GM18511 (cell line): ENCODE measurements at regions not wholly inside any gene's neighbourhood (a gene's known extent, or its start where the extent isn't known, plus 50 kb on each side); places are given as distances from the start of the nearest gene placed in this dataset.

Experiments
- ATAC-seq: cut with Tn5 transposase; IDR thresholded peaks from one replicate; pipeline ENCODE4 v1.9.1; 2021; ENCODE audit warnings: mild to moderate bottlenecking, moderate library complexity; ENCODE audit not compliant: unreplicated experiment

DNA sequence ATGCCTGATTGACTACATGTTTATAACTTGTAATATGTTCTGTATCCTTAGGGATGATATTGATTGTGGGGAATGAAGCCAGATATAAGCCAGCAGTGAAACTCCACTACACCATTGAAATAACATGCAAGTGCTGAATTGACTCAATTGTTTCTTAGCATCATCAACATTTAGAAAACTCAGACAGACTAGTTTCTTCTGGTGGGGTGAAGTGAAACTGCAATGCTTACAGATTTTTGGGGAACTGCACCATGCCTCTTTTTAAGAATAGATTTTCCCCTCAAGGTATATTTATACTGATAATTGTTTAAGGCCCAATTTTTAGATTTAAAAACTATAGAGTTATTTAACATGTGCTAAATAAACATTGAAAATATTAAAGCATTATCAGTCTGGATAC, 1044.6 kb upstream of the EYS start:
- ATAC-seq = no peak

DNA sequence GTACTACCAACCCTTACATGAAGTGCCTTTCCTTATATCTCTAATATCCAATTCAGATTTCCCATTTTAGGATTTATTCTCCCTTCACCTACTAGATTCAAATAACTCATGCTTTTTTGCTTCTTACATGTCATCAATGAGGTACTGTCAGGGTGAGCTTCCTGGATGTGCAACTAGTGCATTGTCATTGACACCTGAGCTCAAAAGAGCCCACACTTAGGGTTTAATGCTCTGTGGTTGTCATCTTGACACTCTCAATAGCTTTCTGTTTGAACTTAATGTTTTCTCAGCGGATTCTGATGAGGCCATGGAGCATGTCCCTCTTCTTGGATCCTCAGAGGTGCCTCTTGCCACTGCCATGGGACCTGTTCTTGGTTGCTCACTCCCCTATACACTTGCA, 1033.3 kb upstream of the EYS start:
- ATAC-seq = no peak

DNA sequence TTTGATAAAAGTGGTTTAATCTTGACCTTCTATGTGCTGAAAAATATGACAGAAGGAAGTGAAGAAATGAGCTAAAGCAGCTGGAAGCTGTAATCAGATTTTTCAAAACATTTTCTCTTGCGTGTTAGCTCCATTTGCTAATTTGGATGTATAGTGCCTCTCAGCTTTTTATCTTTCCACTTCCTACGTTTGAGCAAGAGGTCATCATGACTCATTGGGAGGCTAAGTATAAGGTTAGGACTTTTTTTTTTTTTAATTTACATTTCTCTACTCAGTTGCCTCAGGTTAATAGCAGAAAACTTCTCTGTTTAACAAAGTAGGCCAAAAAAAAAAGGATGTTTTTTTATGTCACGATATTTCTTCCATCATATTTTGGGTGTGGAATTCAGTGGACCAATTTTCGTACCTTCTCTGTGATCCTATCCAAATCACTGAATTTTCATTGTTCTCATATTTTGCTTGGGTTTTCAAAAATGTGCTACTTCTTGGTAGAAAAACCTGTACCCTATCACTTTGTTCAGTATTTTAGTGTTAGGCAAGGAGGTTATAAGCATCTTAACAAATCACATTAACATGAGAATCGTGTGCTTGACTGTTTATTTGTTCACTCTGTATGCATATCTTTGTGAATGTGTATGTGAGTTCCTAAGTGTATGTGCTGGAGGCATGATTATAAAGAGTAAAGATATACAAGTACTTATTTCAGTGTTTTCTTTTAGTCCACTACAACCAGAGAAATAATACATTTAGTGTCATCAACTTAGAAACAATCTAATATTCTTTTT, 1028.3 kb upstream of the EYS start:
- ATAC-seq = no peak

DNA sequence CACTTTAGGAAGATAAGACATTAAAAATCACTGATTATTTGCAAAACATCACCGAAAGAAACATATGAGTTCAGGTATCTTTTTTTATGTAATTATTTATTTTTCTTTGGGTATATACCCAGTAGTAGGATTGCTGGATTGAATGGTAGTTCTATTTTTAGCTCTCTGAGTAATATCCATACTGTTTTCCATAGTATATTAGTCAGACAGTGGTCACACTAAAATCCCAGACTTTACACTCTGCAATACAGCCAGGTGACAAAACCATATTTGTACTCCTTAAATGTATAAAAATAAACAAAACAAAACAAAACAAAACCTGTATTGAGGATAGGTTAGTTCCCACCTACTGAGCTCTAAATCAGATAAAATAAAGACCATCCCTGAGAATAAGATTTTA, 1024.3 kb upstream of the EYS start:
- ATAC-seq = no peak

DNA sequence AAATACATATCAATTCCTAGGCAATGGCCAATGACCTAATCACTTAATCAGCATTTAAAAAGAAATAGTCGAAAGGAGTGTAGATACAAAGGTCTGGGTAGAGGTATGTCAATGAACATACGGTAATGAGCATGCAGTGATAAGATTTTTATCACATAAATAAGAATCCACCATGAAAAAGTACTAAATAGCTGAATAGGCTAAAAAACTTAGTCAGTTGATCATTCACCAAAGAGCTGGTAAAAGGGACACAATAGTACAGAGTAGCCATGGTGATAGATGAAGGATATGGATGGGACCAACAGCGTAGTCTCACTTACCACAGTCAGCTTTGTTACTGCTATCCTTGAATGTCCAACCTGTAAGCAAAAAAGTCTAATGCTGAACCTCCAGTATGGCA, 1018.6 kb upstream of the EYS start:
- ATAC-seq = no peak

DNA sequence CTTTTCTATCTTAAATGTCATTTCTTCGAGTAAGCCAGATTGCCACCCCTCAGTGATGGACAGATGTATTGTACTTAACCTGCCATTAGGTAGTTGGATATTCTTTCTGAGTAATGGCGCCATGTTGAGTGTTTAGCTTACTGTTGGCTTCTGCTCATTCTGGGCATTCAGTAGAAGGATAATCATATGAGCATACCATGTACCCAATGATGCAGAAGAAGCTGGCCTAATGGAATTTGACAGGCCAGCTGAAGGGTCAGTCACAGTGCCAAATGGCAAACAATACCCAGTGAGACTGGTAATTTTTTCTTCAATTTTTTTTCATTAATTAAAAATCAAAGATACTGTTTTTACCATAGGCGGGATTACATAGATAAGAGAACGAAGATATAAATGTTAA, 1010.8 kb upstream of the EYS start:
- ATAC-seq = no peak

DNA sequence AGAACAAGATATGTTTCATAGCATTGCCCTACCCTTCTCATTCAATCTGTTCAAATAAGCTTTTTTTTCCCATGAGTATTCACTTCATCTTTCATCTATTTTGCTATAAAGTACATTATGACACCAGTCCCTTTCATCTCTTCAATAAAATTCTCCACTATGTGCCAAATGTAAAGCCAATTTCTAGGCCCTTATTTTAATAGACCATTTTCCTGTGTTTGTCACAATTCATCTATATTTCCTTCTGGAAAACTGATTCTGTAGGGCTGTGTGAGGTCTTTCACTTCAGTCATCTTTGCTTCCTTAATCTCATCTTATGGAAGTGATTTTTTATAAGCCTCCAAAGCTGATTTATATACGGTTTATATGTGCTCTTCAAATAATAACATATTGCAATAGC, 992.4 kb upstream of the EYS start:
- no peak for ATAC-seq

DNA sequence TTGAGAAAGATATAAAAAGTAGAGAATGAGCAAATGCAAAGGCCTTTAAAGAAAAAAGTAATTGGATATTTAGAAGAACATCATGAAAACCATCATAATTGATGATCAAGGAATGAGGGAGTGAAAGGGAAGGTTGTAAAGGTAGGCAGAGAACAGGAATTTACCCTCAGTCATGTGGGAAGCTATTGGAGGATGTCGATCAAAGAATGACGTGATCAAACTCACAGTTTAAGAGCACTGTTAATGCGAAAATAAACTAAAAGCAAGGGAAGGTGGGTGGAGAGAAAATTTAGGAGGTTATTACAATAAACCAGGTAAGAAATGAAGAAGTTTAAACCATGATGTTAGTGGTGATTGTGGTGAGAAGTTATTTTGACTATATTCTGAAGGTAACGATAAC, 982.6 kb upstream of the EYS start:
- ATAC-seq = no peak

DNA sequence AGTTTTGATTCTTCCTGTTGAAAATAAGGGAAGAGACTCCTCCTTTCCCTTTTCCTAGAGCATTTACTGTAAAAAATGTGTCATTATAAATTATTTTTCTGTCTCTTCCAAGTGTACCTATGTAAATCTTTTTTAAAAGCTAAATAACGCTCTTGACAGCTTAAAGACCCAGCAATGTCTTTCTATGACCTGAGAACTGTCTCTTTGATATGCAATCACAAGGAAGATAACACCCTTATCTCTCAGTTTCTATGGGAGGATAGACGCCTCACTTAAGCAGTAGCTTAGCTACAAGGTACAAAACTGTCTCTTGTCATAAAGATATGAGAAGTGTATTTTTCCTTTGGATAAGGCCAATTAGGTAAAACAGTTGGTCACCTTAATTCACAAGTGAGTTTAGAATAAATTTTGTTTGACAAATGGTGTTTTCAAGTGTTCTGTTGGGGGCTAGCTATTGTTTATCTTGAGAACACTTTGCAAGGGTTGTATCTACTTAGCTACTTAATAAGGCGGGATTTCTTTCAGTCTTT, 980.6 kb upstream of the EYS start:
- ATAC-seq = no peak

DNA sequence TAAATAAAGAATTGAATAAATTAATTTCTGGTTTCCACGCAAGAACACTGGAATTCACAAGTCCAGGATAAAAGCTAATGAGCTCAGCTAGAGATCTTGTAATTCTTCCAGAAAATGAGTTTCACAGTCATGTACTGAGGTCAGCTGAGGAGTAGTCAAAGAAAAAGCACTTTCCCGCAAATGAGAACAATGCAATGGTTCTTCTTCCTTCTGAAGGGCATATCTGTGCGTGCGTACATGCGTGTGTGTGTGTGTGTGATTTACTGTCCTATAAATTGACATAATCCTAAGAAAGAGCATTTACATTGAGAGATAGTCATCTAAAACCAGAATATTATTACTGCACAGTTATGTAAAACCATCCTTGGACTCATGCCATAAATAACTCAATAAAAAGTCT, 968.9 kb upstream of the EYS start:
- no peak for ATAC-seq

DNA sequence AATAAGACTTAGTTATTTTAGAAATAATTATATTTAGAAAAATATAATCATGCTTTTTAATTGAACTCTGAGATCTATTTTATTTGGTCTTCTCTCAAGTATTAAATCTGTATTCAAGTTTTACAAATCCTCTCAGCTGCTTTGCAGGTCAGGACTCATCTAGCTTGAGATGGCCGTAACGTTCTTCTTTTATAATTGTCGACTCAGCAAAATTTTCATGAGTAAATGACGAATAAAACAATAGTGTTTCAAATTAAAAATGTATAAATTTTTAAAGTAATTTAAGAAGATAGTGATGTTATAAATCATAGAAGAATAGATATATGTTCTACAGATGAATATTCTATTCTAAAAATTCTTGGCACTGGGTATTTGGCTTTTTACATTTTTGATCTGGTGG, 957.1 kb upstream of the EYS start:
- no peak for ATAC-seq

DNA sequence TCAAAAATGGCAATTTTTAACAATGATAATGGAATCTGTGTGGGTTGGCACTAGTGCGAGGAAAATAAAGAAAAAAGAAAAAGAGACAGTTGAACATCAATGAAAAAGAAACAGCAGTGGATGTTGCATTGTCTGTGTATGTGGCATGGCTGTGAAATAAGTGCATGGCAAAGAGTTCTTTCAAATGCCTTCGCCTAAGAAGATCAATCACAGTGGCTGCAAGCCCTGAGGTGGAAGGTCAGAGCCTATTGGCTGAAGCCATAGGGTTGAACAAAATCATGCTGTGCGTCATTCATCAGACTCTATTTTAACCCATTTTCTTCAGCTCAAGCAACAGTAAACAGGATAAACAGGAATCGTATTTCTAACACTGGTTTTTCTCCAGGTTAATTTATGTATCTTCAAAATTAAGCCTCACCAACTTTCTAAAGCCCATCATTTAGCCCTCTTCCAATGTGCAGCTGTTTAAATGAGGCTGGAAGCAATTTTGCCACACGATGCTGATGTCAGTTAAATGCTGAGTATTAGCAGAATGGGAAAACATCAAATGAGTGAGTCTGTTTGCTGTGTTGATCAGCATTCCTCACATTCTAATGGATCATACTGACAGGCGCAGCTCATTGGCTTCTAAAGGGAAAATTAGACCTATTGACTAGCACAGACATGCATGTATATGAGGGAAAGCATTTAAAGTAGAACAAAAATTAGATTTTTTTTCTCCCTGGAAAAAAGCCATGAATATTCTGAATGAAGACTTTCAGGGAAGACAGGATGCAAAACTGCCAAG, 955.9 kb upstream of the EYS start:
- ATAC-seq = no peak

DNA sequence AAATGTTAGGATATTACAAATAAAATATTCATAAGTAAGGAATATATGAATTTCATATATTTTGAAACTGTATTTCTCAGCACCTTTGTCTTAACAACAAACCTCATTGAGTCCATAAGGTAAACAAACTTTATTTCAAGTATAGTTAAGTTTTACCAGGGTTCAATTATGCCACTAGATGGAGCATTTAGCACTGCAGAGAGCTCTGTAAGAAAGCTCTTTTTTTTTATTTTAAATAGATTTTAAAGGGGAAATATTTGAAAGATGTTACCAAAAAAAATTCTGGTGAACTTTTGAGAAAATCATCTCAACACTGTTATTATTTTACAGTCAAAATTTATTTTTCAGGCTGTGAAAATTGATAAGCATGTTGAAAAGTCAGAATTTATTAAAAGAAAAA, 955.2 kb upstream of the EYS start:
- no peak for ATAC-seq

DNA sequence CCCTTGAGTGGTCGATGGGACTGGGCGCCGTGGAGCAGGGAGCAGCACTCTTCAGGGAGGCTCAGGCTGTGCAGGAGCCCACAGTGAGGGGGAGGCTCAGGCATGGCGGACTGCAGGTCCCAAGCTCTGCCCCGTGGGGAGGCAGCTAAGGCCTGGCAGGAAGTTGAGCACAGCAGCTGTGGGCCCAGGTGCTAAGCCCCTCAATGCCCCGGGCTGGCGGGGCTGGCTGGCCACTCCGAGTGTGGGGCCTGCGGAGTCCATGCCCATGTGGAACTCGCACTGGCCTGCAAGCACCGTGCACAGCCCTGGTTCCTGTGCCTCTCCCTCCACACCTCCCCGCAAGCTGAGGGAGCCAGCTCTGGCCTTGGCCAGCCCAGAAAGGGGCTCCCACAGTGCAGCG, 948.4 kb upstream of the EYS start:
- no peak for ATAC-seq

DNA sequence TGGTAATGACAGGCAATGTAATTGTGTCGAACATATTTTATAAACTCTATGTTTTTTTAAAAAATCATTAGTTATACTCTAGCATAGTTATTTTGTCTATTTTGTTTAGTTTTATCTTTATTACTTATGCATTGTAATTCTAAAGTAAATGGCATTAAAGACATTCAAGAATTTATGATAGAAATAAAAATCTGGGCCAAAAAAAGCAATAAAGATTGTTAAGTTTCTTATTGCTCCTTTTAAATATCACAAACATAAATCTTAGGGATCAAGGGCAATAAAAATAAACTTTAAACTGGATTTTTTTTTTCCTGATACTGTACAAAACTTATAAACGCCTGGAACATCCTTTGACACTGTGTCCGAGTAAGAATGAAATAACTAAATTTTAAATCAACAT, 931.5 kb upstream of the EYS start:
- no peak for ATAC-seq

DNA sequence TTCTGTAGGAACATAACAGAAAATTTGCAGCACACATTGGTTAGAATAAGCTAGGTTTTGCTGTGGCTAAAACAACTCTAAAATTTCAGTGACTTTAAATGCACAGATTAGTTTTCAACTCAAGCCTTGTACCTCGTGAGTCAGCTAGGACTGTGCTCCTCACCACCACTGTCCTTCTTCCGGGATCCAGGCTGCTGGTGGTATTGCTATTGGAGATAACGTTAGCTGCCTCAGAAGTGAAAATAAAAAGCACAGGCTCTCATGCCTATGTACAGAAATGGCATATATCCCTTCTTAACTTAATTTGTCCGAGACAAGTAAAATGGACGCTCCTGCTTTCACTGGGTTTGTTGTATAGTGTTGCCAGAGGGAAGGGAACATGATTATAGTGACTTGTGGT, 931.1 kb upstream of the EYS start:
- ATAC-seq = no peak

DNA sequence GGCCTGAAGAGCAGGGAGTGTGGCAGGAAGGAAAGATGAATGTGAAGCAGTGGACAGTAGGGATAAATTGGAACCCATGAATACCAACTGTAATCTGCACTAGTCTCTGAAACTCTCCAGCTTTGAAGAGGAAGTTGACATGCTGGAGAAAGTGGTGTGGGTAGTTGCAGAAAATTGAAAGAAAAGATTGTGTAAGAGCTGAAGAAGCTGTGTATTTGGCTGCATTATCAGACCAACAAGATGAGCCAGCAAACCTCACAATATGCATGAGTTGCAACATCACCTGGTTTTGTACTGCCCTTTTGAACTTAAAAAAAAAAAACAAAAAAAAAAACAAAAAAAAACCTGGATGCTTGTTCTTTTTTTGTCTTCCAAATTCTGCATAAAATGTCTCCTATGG, 921.9 kb upstream of the EYS start:
- no peak for ATAC-seq

DNA sequence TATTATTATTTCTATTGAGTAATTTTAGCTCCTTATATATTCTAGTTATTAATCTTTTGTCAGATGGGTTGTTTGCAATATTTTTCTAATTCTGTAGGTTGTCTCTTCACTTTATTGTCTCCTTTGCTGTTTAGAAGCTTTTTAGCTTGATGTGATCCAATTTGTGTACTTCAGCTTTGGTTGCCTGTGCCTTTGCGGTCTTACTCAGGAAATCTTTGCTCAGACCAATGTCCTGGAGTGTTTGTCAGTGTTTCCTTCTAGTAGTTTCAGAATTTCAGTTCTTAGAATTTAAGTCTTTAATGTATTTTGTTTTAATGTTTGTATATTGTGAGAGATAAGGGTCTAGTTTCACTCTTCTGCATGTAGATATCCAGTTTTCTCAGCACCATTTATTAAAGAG, 916.0 kb upstream of the EYS start:
- no peak for ATAC-seq

DNA sequence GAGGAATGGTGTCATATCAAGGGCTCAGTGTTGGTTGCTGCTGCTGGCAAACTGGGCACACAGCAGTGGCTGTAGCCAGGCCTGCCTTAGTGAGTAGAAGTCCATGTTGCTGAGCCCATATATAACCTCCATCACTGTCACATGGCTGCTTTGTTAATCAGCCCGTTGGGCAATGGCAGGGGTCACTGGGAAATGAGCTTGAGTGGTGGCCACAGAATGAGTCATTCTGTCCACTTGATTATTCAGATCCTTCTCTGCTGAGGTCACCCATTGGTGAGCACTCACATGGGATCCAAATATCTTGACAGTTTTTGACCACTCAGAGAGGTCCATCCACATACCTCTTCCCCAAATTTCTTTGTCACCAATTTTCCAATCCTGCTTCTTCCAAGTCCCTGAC, 898.9 kb upstream of the EYS start:
- ATAC-seq = no peak

DNA sequence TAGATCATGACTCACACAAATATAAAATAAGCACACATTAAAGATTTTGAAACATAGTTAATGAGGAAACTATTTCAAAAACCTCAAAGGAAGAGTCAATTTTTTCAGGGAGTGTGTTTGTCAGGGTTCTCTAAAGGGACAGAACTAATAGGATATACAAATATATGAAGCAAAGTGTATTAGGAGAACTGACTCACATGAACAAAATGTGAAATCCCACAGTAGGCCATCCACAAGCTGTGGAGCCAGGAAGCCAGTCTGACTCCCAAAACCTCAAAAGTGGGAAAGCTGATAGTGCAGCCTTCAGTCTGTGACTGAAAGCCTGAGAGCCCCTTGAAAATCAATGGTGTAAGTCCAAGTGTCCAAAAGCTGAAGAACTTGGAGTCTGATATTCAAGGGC, 898.0 kb upstream of the EYS start:
- no peak for ATAC-seq

DNA sequence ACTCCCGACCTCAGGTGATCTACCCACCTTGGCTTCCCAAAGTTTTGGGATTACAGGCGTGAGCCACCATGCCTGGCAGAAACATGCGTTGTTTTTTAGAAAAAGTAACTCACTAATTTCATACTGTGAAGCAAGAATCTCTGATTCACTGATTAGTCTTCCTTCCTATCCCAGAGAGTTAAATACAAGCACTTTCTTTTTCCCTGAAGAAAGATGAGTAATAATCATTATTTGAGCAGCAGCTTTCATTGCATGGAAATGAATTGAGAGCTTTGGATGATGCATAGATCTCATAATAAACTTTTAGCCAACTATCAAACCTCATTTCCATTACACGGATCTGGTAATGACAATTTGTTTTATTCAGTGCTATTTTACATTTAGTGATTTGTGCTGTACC, 892.5 kb upstream of the EYS start:
- ATAC-seq = no peak

DNA sequence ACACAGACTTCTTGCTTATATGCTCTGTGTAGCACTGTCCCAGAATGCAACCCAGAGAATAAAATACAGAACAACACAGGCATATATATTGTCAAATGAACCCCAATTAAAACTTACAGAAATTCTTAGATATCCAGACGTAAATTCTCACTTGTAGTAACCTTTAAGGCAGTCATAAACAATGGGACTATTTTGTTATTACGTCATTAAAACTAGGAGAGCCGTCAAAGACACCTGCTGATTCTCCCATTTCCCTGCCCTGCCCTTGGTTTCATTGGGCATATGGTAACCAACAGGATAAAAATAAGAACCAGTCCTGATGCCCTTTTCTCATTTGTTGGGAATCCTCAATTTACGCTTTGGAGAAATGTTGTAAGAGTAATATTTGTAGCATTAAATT, 871.3 kb upstream of the EYS start:
- no peak for ATAC-seq
